Stimulated activated CD4-positive, alpha-beta T cell treated with anti-CD3 and anti-CD28 coated beads, Interleukin-2, amount 100 ng/mL, for 24 hours (primary cell): ENCODE measurements at regions not wholly inside any gene's neighbourhood (a gene's known extent, or its start where the extent isn't known, plus 50 kb on each side); places are given as distances from the start of the nearest gene placed in this dataset.
A peak's percentile ranks its signal among the peaks of the same experiment; 100 is the strongest.

Experiments used
- DNase-seq, 2 donors: peaks; one replicate each; pipeline ENCODE4 v3.0.0-alpha.2; 2020

- no peak for DNase-seq
Measured at GRCh38 chr22:23377767-23378166, 197.5 kb downstream of the BCR start.

DNA sequence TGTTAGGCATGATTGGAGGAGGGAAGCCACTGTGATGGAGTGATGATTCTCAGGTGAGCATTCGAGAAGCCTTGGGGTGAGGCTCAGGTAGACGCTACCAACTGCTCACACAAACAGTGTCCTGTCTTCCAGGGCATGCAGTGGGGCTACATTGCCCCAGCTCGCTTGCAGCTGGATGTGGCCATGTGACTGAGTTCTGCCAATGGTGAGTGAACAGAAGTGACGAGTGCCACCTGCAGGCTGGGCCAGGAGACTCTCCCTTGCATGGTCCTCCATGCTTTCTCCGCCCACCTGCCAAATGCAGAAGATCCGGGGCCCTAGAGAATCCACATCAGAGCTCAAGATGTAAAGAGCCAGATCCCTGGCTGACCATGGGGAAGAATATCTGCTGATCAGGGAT is 195.9 kb downstream of the BCR start:
- peak; percentile 33 to 52 for DNase-seq

DNA sequence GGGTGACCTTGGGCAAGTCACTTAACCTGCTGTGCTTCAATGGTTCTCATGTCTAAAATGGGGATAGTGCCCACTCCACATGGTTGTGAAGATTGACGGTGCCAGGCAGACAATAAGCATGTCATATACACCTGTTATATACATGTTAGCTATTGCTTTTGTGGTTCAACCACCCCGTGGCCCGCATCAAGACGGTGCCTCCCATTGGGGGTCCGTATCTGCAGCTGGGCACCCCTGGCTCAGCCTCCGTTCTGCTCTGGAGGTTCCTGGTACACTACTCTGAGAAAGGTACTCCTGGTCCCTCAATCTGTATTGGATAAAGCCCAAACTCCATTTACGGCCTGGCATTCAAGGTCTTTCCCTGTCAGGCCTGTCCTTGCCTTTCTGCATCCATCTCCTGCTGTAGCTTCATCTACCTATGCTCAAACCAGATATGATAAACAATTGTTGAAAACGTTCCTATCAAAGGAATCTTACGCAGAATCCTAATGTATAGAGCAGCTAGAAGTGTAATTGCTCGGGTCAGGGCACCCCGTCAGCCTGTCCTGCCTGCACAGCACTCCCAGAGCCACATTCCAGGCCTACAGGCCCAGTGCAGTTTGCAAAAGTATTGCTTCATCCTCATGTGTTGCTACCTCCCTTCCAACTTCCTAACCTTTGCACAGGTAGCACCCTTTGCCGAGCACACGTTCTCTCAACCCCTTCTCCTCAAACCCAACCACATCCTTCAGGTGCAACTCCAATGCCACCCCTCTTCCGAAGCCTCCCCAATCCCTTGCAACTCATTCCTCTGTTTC is 194.9 kb downstream of the BCR start:
- DNase-seq = no peak

DNA sequence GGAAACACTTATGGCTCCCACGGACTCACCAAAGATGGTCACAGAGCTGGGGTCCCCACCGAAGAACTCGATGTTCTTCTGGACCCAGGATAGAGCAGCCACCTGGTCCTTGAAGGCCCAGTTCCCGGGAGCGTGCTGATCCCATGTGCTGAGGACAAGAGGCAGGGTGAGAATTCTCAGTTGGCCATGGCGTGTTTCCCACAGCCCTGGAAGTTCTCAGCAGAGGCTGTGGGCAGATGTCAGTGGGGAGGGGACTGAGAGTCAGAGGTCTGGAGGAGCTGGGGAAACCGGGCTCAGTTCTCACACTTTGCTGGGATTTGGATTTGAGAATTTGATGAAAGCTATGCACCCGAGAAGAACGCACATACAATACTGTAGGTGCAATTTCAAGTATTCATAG is 193.3 kb downstream of the BCR start:
- no peak for DNase-seq

- no peak for DNase-seq
Measured at GRCh38 chr22:23370251-23370650, 189.9 kb downstream of the BCR start.

GRCh38 chr22:23369054-23369685 is 188.9 kb downstream of the BCR start:
- DNase-seq = no peak
